PC-3 (cell line): ENCODE measurements at regions not wholly inside any gene's neighbourhood (a gene's known extent, or its start where the extent isn't known, plus 50 kb on each side); places are given as distances from the start of the nearest gene placed in this dataset.

ENCODE experiments used
- ATAC-seq: fragments of 200-7000 bp; cut with Tn5 transposase; 2 replicates; pipeline ENCODE4 v1.9.1; 2020; ENCODE audit warnings: mild to moderate bottlenecking, moderate library complexity
- BruUV-seq: library from RNA; stranded (reverse); fragments of 400-500 nt; replicated peaks from 2 replicates; lab custom pipeline; 2021; lab: Mats Ljungman, UMichigan
- CTCF ChIA-PET: fragments of 300-600 bp; sonication (Branson Sonifier 250); formaldehyde crosslinking; loops from one replicate; lab custom pipeline; 2022; ENCODE audit warnings: antibody characterized with exemption; lab: Charles Lee
- POLR2A ChIA-PET: fragments of 300-600 bp; sonication (Branson Sonifier 250); formaldehyde crosslinking; loops from one replicate; lab custom pipeline; 2022; ENCODE audit warnings: antibody characterized with exemption; ENCODE audit not compliant: unreplicated experiment; lab: Charles Lee
- DNase-seq: peaks from one replicate; pipeline ENCODE4 v3.0.0-alpha.2; 2015
- H2AFZ ChIP-seq: fragments of 300-600 bp; sonication (generic); 2 replicates; pipeline ENCODE4 v1.6.0; 2016; ENCODE audit warnings: antibody characterized with exemption, low read length
- H3F3A ChIP-seq: fragments of 300-600 bp; sonication (generic); one replicate; pipeline ENCODE4 v1.6.0; 2017; ENCODE audit warnings: antibody characterized with exemption, low read length, control low read depth, mild to moderate bottlenecking; ENCODE audit not compliant: unreplicated experiment
- H3K27ac ChIP-seq: fragments of 300-600 bp; sonication (generic); 2 replicates; pipeline ENCODE4 v1.5.1; 2016; ENCODE audit warnings: mild to moderate bottlenecking, low read length
- H3K27me3 ChIP-seq: fragments of 300-600 bp; sonication (generic); 2 replicates; pipeline ENCODE4 v1.6.1; 2016; ENCODE audit warnings: low read length, mixed read lengths
- H3K36me3 ChIP-seq: fragments of 300-600 bp; sonication (generic); 2 replicates; pipeline ENCODE4 v1.6.1; 2016; ENCODE audit warnings: low read depth, mixed run types, low read length, mixed read lengths
- H3K4me1 ChIP-seq: fragments of 300-600 bp; sonication (generic); 2 replicates; pipeline ENCODE4 v1.5.1; 2016; ENCODE audit warnings: low read length; ENCODE audit not compliant: insufficient read depth
- H3K4me2 ChIP-seq: fragments of 300-600 bp; sonication (generic); 2 replicates; pipeline ENCODE4 v1.6.0; 2016; ENCODE audit warnings: low read length
- H3K4me3 ChIP-seq: fragments of 300-600 bp; sonication (generic); 2 replicates; pipeline ENCODE4 v1.5.1; 2016; ENCODE audit warnings: mild to moderate bottlenecking, low read length, mixed read lengths
- H3K79me2 ChIP-seq: fragments of 300-600 bp; sonication (generic); 2 replicates; pipeline ENCODE4 v1.6.1; 2017; ENCODE audit warnings: low read length, mixed read lengths
- H3K9ac ChIP-seq: fragments of 300-600 bp; sonication (generic); 2 replicates; pipeline ENCODE4 v1.6.0; 2016; ENCODE audit warnings: mild to moderate bottlenecking, low read length
- H3K9me2 ChIP-seq: fragments of 300-600 bp; sonication (generic); replicated peaks from 2 replicates; pipeline ENCODE4 v1.6.1; 2016; ENCODE audit warnings: mixed run types, low read length, mixed read lengths
- H3K9me3 ChIP-seq: fragments of 300-600 bp; sonication (generic); 2 replicates; pipeline ENCODE4 v1.6.1; 2016; ENCODE audit warnings: low read length, mixed read lengths
- H4K20me1 ChIP-seq: fragments of 300-600 bp; sonication (generic); 2 replicates; pipeline ENCODE4 v1.6.1; 2016; ENCODE audit warnings: low read length, mixed read lengths
- CTCF ChIP-seq: fragments of 300-600 bp; sonication (generic); conservative IDR thresholded peaks from 2 replicates; pipeline ENCODE4 v1.5.1; 2017; ENCODE audit warnings: antibody characterized with exemption, low read depth, mild to moderate bottlenecking, low read length
- EZH2 ChIP-seq: fragments of 300-600 bp; sonication (generic); IDR thresholded peaks from one replicate; pipeline ENCODE4 v1.6.1; 2017; ENCODE audit warnings: antibody characterized with exemption, mild to moderate bottlenecking, low read length; ENCODE audit not compliant: unreplicated experiment
- EZH2phosphoT487 ChIP-seq: fragments of 300-600 bp; sonication (generic); IDR thresholded peaks from 2 replicates; pipeline ENCODE4 v1.6.1; 2018; ENCODE audit warnings: mild to moderate bottlenecking, antibody characterized with exemption, low read length, borderline replicate concordance
- intact Hi-C: fragments of 100-400 bp; cut with micrococcal nuclease; formaldehyde crosslinking; loops from 2 replicates; pipeline ENCODE4 v1.9.0; 2023

- DNase-seq (no peak), ATAC-seq (no peak)
- Histone ChIP-seq H3F3A (no peaks in the 10 kb centered on the region), H4K20me1 (no peaks in the 10 kb centered on the region), H3K9me3 (no peaks in the 10 kb centered on the region), H3K27ac (no peak overlapping the region), H3K4me3 (no peak overlapping the region), H3K36me3 (no peaks in the 10 kb centered on the region), H3K79me2 (no peaks in the 10 kb centered on the region), H3K9me2 (no peaks in the 10 kb centered on the region), H3K9ac (no peak overlapping the region), H2AFZ (no peak overlapping the region), H3K4me1 (no peaks in the 10 kb centered on the region), H3K4me2 (no peak overlapping the region), H3K27me3 (no peaks in the 10 kb centered on the region)
- no TSS peak for BruUV-seq
- intact Hi-C loops = no loop called here
- ChIA-PET CTCF (no interaction called here), POLR2A (no interaction called here)
- no peak for TF ChIP-seq CTCF
- TF ChIP-seq EZH2 = no peak
- TF ChIP-seq EZH2phosphoT487 = no peak
Observed at GRCh38 chr6:168138436-168138835, 59.4 kb upstream of the FRMD1 start.

- H3K27ac ChIP-seq = no peak overlapping the region
- H3K27me3 ChIP-seq = peaks cover 8% of the 10 kb centered on the region
- ChIA-PET CTCF (no interaction called here), POLR2A (no interaction called here)
- BruUV-seq = no TSS peak
- no peaks in the 10 kb centered on the region for H3F3A ChIP-seq
- DNase-seq = no peak
- H3K9me2 ChIP-seq = no peaks in the 10 kb centered on the region
- H3K9me3 ChIP-seq = no peaks in the 10 kb centered on the region
- H3K4me3 ChIP-seq = no peak overlapping the region
- no peaks in the 10 kb centered on the region for H4K20me1 ChIP-seq
- H2AFZ ChIP-seq = no peak overlapping the region
- H3K9ac ChIP-seq = no peak overlapping the region
- no peaks in the 10 kb centered on the region for H3K4me1 ChIP-seq
- no peak for TF ChIP-seq EZH2phosphoT487
- no peak for TF ChIP-seq CTCF
- no peak for TF ChIP-seq EZH2
- ATAC-seq = no peak
- intact Hi-C loops = no loop called here
- H3K36me3 ChIP-seq = no peaks in the 10 kb centered on the region
- no peak overlapping the region for H3K4me2 ChIP-seq
- no peaks in the 10 kb centered on the region for H3K79me2 ChIP-seq
Observed at GRCh38 chr6:168137024-168137423, 58.0 kb upstream of the FRMD1 start.

- no peak for DNase-seq
- Histone ChIP-seq H3K79me2 (no peaks in the 10 kb centered on the region), H3F3A (no peaks in the 10 kb centered on the region), H3K4me1 (no peaks in the 10 kb centered on the region), H3K9ac (no peak overlapping the region), H2AFZ (no peak overlapping the region), H3K36me3 (no peaks in the 10 kb centered on the region), H3K27ac (no peak overlapping the region), H3K9me2 (no peaks in the 10 kb centered on the region), H3K4me2 (no peak overlapping the region), H3K27me3 (peaks cover 8% of the 10 kb centered on the region), H4K20me1 (no peaks in the 10 kb centered on the region), H3K9me3 (no peaks in the 10 kb centered on the region), H3K4me3 (no peak overlapping the region)
- no peak for TF ChIP-seq EZH2phosphoT487
- TF ChIP-seq EZH2 = no peak
- no peak for TF ChIP-seq CTCF
- intact Hi-C loops = no loop called here
- no peak for ATAC-seq
- BruUV-seq = no TSS peak
- ChIA-PET POLR2A (no interaction called here), CTCF (no interaction called here)
Observed at GRCh38 chr6:168136622-168137021, 57.6 kb upstream of the FRMD1 start.
